Stomach smooth muscle (tissue), 2 donors: ENCODE measurements at regions not wholly inside any gene's neighbourhood (a gene's known extent, or its start where the extent isn't known, plus 50 kb on each side); places are given as distances from the start of the nearest gene placed in this dataset.

Source experiments
- H3K27ac ChIP-seq: one replicate; pipeline ENCODE4 v1.7.0; 2013; ENCODE audit warnings: mild to moderate bottlenecking, low read length, inconsistent platforms
- H3K27me3 ChIP-seq, 2 donors: one replicate each; pipeline ENCODE4 v1.7.0; 2013; ENCODE audit warnings: low read length in 2 of 2; ENCODE audit not compliant: insufficient read depth in 2 of 2, control insufficient read depth in 1 of 2
- H3K36me3 ChIP-seq, 2 donors: one replicate each; pipeline ENCODE4 v1.7.0; 2013; ENCODE audit warnings: low read length in 2 of 2; ENCODE audit not compliant: control insufficient read depth in 2 of 2, insufficient read depth in 2 of 2
- H3K4me1 ChIP-seq: one replicate; pipeline ENCODE4 v1.7.0; 2013; ENCODE audit warnings: low read length; ENCODE audit not compliant: control insufficient read depth, insufficient read depth
- H3K4me3 ChIP-seq, 2 donors: one replicate each; pipeline ENCODE4 v1.7.0; 2013; ENCODE audit warnings: low read length in 2 of 2
- H3K9ac ChIP-seq, 2 donors: one replicate each; pipeline ENCODE4 v1.7.0; 2013; ENCODE audit warnings: low read length in 2 of 2, mild to moderate bottlenecking in 1 of 2
- H3K9me3 ChIP-seq, 2 donors: one replicate each; pipeline ENCODE4 v1.7.0; 2013; ENCODE audit warnings: low read length in 2 of 2; ENCODE audit not compliant: control insufficient read depth in 2 of 2
- donor health status: healthy.
- donor health status: Pancreatic carcinoma.

- H3K4me1 ChIP-seq, result no peaks in the 10 kb centered on the region
- H3K27ac ChIP-seq, result no peak overlapping the region
These were observed 300.6 kb downstream of the EIPR1 start for GRCh38 chr2:3076848-3077642.

GRCh38 chr2:3075991-3076340 lies 301.7 kb downstream of the EIPR1 start:
- Histone ChIP-seq H3K9ac (no peak overlapping the region), H3K4me3 (no peak overlapping the region), H3K36me3 (no peaks in the 10 kb centered on the region), H3K27ac (no peak overlapping the region), H3K4me1 (no peaks in the 10 kb centered on the region), H3K27me3 (peaks cover 0 to 2% of the 10 kb centered on the region in 2 donors), H3K9me3 (no peaks in the 10 kb centered on the region)

More at GRCh38 chr2:3076848-3077642, 300.6 kb downstream of the EIPR1 start:
- H3K9me3 ChIP-seq, result no peaks in the 10 kb centered on the region
- no peak overlapping the region for H3K4me3 ChIP-seq
- H3K27me3 ChIP-seq, result no peaks in the 10 kb centered on the region
- no peak overlapping the region for H3K9ac ChIP-seq
- no peaks in the 10 kb centered on the region for H3K36me3 ChIP-seq

- Histone ChIP-seq H3K27me3 (peaks cover 0 to 3% of the 10 kb centered on the region in 2 donors), H3K4me3 (no peak overlapping the region), H3K36me3 (no peaks in the 10 kb centered on the region), H3K9me3 (no peaks in the 10 kb centered on the region), H3K4me1 (no peaks in the 10 kb centered on the region), H3K27ac (no peak overlapping the region), H3K9ac (no peak overlapping the region)
These were observed 302.2 kb downstream of the EIPR1 start for GRCh38 chr2:3075316-3075990.

- Histone ChIP-seq H3K9me3 (no peaks in the 10 kb centered on the region), H3K27ac (no peak overlapping the region), H3K4me1 (no peaks in the 10 kb centered on the region), H3K4me3 (no peak overlapping the region), H3K36me3 (no peaks in the 10 kb centered on the region), H3K9ac (no peak overlapping the region), H3K27me3 (peaks cover 0 to 3% of the 10 kb centered on the region in 2 donors)
These were observed 303.9 kb downstream of the EIPR1 start for GRCh38 chr2:3073704-3074103.

- Histone ChIP-seq H3K9me3 (no peaks in the 10 kb centered on the region), H3K27ac (no peak overlapping the region), H3K9ac (no peak overlapping the region), H3K27me3 (peaks cover 0 to 3% of the 10 kb centered on the region in 2 donors), H3K4me3 (no peak overlapping the region), H3K4me1 (no peaks in the 10 kb centered on the region), H3K36me3 (no peaks in the 10 kb centered on the region)
These were observed 304.5 kb downstream of the EIPR1 start for GRCh38 chr2:3073041-3073595.

- Histone ChIP-seq H3K27ac (no peak overlapping the region), H3K36me3 (no peaks in the 10 kb centered on the region), H3K4me1 (no peaks in the 10 kb centered on the region), H3K9me3 (no peaks in the 10 kb centered on the region), H3K27me3 (peaks cover 0 to 3% of the 10 kb centered on the region in 2 donors), H3K9ac (no peak overlapping the region), H3K4me3 (no peak overlapping the region)
These were observed 305.8 kb downstream of the EIPR1 start for GRCh38 chr2:3071685-3072263.

GRCh38 chr2:3066831-3067230 lies 310.8 kb downstream of the EIPR1 start:
- no peaks in the 10 kb centered on the region for H3K4me1 ChIP-seq
- no peak overlapping the region for H3K27ac ChIP-seq
- H3K9ac ChIP-seq, result no peak overlapping the region
- no peak overlapping the region for H3K4me3 ChIP-seq
- H3K9me3 ChIP-seq, result no peaks in the 10 kb centered on the region
- no peaks in the 10 kb centered on the region for H3K36me3 ChIP-seq
- peaks cover 0 to 3% of the 10 kb centered on the region in 2 donors for H3K27me3 ChIP-seq

- Histone ChIP-seq H3K27me3 (peaks cover 0 to 1% of the 10 kb centered on the region in 2 donors), H3K9ac (no peak overlapping the region), H3K36me3 (no peaks in the 10 kb centered on the region), H3K4me3 (no peak overlapping the region), H3K4me1 (no peaks in the 10 kb centered on the region), H3K27ac (no peak overlapping the region), H3K9me3 (no peaks in the 10 kb centered on the region)
These were observed 311.7 kb downstream of the EIPR1 start for GRCh38 chr2:3065928-3066327.

GRCh38 chr2:3062476-3063260 lies 314.9 kb downstream of the EIPR1 start:
- H3K4me1 ChIP-seq, result no peaks in the 10 kb centered on the region
- no peaks in the 10 kb centered on the region for H3K9me3 ChIP-seq
- no peak overlapping the region for H3K9ac ChIP-seq
- H3K4me3 ChIP-seq, result no peak overlapping the region
- H3K36me3 ChIP-seq, result no peaks in the 10 kb centered on the region
- no peaks in the 10 kb centered on the region for H3K27me3 ChIP-seq
- H3K27ac ChIP-seq, result no peak overlapping the region

- Histone ChIP-seq H3K27me3 (no peaks in the 10 kb centered on the region), H3K4me1 (no peaks in the 10 kb centered on the region), H3K27ac (no peak overlapping the region), H3K9ac (no peak overlapping the region), H3K4me3 (no peak overlapping the region), H3K36me3 (no peaks in the 10 kb centered on the region), H3K9me3 (peaks cover 0 to 8% of the 10 kb centered on the region in 2 donors)
These were observed 317.6 kb downstream of the EIPR1 start for GRCh38 chr2:3060049-3060448.
